Smooth muscle cell (in vitro differentiated cells): ENCODE measurements at regions not wholly inside any gene's neighbourhood (a gene's known extent, or its start where the extent isn't known, plus 50 kb on each side); places are given as distances from the start of the nearest gene placed in this dataset.
"Not testable (repeated sequence)": the region's sequence is repeated elsewhere in the genome, so short reads cannot be mapped to it uniquely, and the experiment has no call there.

Experiments used
- DNase-seq: peaks from one replicate; lab custom pipeline; 2025; ENCODE audit not compliant: unreplicated experiment; lab: John Stamatoyannopoulos, UW
- H2AFZ ChIP-seq: fragments of 200-600 bp; sonication (generic); 2 replicates; pipeline ENCODE4 v1.6.0; 2016; ENCODE audit warnings: antibody characterized with exemption, low read depth, mild to moderate bottlenecking
- H3F3A ChIP-seq: fragments of 200-600 bp; sonication (generic); 2 replicates; pipeline ENCODE4 v1.6.0; 2017; ENCODE audit warnings: antibody characterized with exemption, low read depth
- H3K27ac ChIP-seq: fragments of 200-600 bp; sonication (generic); 2 replicates; pipeline ENCODE4 v1.5.1; 2016; ENCODE audit warnings: low read depth, mild to moderate bottlenecking
- H3K27me3 ChIP-seq: fragments of 200-600 bp; sonication (generic); 2 replicates; pipeline ENCODE4 v1.6.1; 2016; ENCODE audit warnings: low read depth, mild to moderate bottlenecking
- H3K36me3 ChIP-seq: fragments of 200-600 bp; sonication (generic); 2 replicates; pipeline ENCODE4 v1.5.1; 2016; ENCODE audit warnings: low read depth
- H3K4me1 ChIP-seq: fragments of 200-600 bp; sonication (generic); 2 replicates; pipeline ENCODE4 v1.5.1; 2016; ENCODE audit warnings: low read depth
- H3K4me2 ChIP-seq: fragments of 200-600 bp; sonication (generic); 2 replicates; pipeline ENCODE4 v1.6.0; 2016; ENCODE audit warnings: mild to moderate bottlenecking
- H3K4me3 ChIP-seq: fragments of 200-600 bp; sonication (generic); 2 replicates; pipeline ENCODE4 v1.5.1; 2016; ENCODE audit warnings: mild to moderate bottlenecking
- H3K79me2 ChIP-seq: fragments of 200-600 bp; sonication (generic); 2 replicates; pipeline ENCODE4 v1.6.0; 2016; ENCODE audit warnings: low read depth, mild to moderate bottlenecking
- H3K9ac ChIP-seq: fragments of 200-600 bp; sonication (generic); 2 replicates; pipeline ENCODE4 v1.6.0; 2016; ENCODE audit warnings: low read depth
- H3K9me3 ChIP-seq: fragments of 200-600 bp; sonication (generic); replicated peaks from 2 replicates; pipeline ENCODE4 v1.5.1; 2016; ENCODE audit warnings: low read depth
- H4K20me1 ChIP-seq: fragments of 200-600 bp; sonication (generic); 2 replicates; pipeline ENCODE4 v1.6.0; 2016; ENCODE audit warnings: low read depth
- WGBS: methylation state at CpG from one replicate; pipeline ENCODE4 v1.1.7; 2016; ENCODE audit warnings: low lambda C conversion rate; 5-methylcytosine and 5-hydroxymethylcytosine counted together
- TF ChIP-seq, protein P1 (sequence below): fragments of 200-600 bp; sonication (generic); IDR thresholded peaks from 2 replicates; pipeline ENCODE4 v1.5.1; 2017; ENCODE audit warnings: borderline replicate concordance, mild to moderate bottlenecking, antibody characterized with exemption; ENCODE audit not compliant: insufficient read depth, poor library complexity, severe bottlenecking

DNA sequence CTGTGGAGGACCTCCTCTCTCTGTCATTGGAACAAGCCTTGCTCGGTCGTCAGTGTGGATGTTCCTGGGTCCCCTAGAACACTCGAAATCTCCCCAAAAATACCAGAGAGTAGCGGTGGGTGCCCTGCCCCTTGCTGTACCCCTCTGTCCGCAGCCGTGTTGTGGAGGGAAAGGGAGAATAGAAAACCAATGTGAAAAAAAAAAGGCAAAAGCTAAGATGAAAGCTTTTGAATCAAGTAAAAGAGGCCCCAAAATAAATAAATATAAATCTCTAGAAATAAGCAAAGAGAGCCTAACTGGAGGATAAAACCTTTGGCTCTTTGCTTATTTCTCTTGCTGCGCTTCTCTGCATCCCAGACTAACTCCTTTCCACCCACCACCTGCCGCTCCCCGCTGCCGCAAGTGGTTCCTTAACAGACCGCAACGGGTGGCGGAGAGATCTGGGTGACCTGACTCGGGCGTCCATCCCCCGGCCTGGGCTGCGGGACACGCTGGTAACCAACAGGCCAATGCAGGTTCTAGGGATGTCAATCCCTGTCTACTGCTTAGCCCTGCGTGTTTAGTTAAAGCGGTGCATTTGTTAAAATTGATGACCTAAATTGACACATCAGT lies 110.0 kb downstream of the GPX5 start:
- Histone ChIP-seq H2AFZ (peak overlapping the region; percentile 83), H3F3A (no peaks in the 10 kb centered on the region), H3K4me1 (no peaks in the 10 kb centered on the region), H3K27me3 (peaks cover 21% of the 10 kb centered on the region), H3K4me2 (peak overlapping the region; percentile 92), H3K79me2 (no peaks in the 10 kb centered on the region), H4K20me1 (no peaks in the 10 kb centered on the region), H3K9me3 (no peaks in the 10 kb centered on the region), H3K27ac (no peak overlapping the region), H3K9ac (no peak overlapping the region), H3K4me3 (peak overlapping the region; percentile 54), H3K36me3 (no peaks in the 10 kb centered on the region)
- WGBS, result 3% methylated on average over 20 of the region's 20 CpGs
- no peak for DNase-seq
- TF ChIP-seq, protein P1, sequence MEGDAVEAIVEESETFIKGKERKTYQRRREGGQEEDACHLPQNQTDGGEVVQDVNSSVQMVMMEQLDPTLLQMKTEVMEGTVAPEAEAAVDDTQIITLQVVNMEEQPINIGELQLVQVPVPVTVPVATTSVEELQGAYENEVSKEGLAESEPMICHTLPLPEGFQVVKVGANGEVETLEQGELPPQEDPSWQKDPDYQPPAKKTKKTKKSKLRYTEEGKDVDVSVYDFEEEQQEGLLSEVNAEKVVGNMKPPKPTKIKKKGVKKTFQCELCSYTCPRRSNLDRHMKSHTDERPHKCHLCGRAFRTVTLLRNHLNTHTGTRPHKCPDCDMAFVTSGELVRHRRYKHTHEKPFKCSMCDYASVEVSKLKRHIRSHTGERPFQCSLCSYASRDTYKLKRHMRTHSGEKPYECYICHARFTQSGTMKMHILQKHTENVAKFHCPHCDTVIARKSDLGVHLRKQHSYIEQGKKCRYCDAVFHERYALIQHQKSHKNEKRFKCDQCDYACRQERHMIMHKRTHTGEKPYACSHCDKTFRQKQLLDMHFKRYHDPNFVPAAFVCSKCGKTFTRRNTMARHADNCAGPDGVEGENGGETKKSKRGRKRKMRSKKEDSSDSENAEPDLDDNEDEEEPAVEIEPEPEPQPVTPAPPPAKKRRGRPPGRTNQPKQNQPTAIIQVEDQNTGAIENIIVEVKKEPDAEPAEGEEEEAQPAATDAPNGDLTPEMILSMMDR, result no peak

DNA sequence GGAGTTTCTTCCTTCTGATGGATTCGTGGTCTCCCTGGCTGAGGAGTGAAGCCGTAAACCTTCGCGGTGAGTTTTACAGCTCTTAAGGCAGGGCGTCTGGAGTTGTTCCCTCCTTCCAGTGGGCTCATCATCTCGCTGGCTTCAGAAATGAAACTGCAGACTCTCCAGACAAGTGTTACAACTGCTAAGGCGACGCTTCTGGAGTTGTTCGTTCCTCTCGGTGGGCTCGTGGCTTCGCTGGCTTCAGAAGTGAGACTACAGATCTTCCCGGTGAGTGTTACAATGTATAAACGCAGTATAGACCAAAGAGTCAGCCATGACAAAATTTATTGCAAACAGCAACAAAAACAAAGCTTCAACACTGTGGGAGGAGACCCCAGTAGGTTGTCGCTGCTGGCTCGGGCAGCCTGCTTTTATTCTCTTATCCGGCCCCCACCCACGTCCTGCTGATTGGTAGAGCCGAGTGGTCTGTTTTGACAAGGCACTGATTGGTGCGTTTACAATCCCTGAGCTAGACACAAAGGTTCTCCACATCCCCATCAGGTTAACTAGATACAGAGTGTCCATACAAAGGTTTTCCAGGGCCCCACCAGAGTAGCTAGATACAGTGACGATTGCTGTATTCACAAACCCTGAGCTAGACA lies 113.2 kb downstream of the GPX5 start:
- no peak overlapping the region for H3K27ac ChIP-seq
- H3F3A ChIP-seq, result no peaks in the 10 kb centered on the region
- no peaks in the 10 kb centered on the region for H3K4me1 ChIP-seq
- no peaks in the 10 kb centered on the region for H3K36me3 ChIP-seq
- H3K9me3 ChIP-seq, result no peaks in the 10 kb centered on the region
- no peaks in the 10 kb centered on the region for H3K79me2 ChIP-seq
- TF ChIP-seq, protein P1, result no peak
- H2AFZ ChIP-seq, result no peak overlapping the region
- H3K9ac ChIP-seq, result no peak overlapping the region
- no peaks in the 10 kb centered on the region for H4K20me1 ChIP-seq
- no peak overlapping the region for H3K4me3 ChIP-seq
- no peak for DNase-seq
- WGBS, result 91% methylated on average over 21 of the region's 21 CpGs
- peaks cover 21% of the 10 kb centered on the region for H3K27me3 ChIP-seq
- no peak overlapping the region for H3K4me2 ChIP-seq

DNA sequence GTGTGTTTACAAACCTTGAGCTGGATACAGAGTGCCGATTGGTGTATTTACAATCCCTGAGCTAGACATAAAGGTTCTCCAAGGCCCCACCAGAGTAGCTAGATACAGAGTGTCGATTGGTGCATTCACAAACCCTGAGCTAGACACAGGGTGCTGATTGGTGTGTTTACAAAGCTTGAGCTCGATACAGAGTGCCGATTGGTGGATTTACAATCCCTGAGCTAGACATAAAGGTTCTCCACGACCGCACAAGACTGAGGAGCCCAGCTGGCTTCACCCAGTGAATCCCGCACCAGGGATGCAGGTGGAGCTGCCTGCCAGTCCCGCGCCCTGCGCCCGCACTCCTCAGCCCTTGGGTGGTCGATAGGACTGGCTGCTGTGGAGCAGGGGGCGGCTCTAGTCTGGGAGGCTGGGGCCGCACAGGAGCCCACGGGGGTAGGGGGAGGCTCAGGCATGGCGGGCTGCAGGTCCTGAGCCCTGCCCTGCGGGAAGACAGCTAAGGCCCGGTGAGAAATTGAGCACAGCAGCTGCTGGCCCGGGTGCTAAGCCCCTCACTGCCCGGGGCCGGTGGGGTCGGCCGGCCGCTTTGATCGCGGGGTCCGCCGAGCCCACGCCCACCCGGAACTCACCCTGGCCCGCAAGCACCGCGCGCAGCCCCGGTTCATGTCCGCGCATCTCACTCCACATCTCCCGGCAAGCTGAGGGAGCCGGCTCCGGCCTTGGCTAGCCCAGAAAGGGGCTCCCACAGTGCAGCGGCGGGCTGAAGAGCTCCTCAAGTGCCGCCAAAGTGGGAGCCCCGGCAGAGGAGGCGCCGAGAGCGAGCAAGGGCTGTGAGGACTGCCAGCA lies 114.0 kb downstream of the GPX5 start:
- H3K4me3 ChIP-seq, H3K9ac ChIP-seq, H3F3A ChIP-seq, H3K4me1 ChIP-seq, H3K27ac ChIP-seq, H3K79me2 ChIP-seq, H2AFZ ChIP-seq, H3K9me3 ChIP-seq, DNase-seq, H4K20me1 ChIP-seq, H3K4me2 ChIP-seq, H3K36me3 ChIP-seq: not testable (repeated sequence)
- 96% methylated on average over 41 of the region's 47 CpGs for WGBS
- peaks cover 21% of the 10 kb centered on the region for H3K27me3 ChIP-seq

DNA sequence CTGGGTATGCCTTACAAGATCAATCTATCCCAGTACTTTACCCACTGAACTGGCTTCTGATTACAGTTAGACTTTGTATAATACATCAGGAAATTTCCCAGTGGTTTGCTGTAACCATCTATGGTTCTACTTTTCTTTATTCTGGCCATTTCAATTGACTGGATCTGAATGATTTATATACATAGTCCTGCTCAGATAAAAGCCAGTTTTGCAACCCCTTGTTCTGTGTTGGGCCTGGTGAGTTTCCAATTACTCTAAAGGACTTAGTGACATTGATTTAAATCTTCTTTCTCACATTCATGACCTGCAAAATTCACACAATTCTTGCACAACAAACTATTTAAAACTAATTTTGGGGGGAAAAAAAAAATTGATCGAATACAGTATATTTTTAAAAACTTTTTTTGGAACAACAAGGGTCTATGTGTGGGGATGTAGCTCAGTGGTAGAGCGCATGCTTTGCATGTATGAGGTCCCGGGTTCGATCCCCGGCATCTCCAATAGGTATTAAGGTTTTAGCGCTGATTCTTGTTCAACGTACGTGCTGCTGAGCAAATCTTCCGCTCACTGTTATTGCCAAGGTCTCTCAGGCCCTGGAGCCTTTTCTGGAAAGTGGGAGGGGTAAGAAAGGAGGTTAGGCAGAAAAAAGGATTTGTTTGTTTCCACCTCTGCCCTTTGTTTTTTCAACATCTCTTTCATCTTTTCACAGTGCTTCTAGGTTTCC lies 117.5 kb downstream of the GPX5 start:
- Histone ChIP-seq H4K20me1 (no peaks in the 10 kb centered on the region), H2AFZ (no peak overlapping the region), H3K79me2 (no peaks in the 10 kb centered on the region), H3F3A (peaks cover 6% of the 10 kb centered on the region), H3K9ac (no peak overlapping the region), H3K4me2 (peak overlapping the region; percentile 74), H3K4me3 (peak overlapping the region; percentile 25), H3K36me3 (no peaks in the 10 kb centered on the region), H3K27ac (peak overlapping the region; percentile 54), H3K9me3 (no peaks in the 10 kb centered on the region), H3K4me1 (no peaks in the 10 kb centered on the region), H3K27me3 (no peaks in the 10 kb centered on the region)
- no peak for DNase-seq
- WGBS, result 4% methylated on average over 9 of the region's 9 CpGs
- TF ChIP-seq, protein P1, result no peak
